Astrocyte of the spinal cord (primary cell): ENCODE measurements at regions not wholly inside any gene's neighbourhood (a gene's known extent, or its start where the extent isn't known, plus 50 kb on each side); places are given as distances from the start of the nearest gene placed in this dataset.

ENCODE experiments used
- DNase-seq: peaks from one replicate; pipeline ENCODE4 v3.0.0; 2011; ENCODE audit warnings: low read depth, low spot score
- H3K4me3 ChIP-seq: 2 replicates; pipeline ENCODE4 v1.5.1; 2011; ENCODE audit warnings: low read depth, mild to moderate bottlenecking, low read length, moderate library complexity
- CTCF ChIP-seq: IDR thresholded peaks from 2 replicates; pipeline ENCODE4 v1.5.1; 2012; ENCODE audit warnings: low read depth, mild to moderate bottlenecking, low read length, inconsistent platforms
- in situ Hi-C: cut with HindIII; loops from 2 replicates; pipeline ENCODE4 v1.10.0; 2017; ENCODE audit warnings: low sequenced_read_pairs

DNA sequence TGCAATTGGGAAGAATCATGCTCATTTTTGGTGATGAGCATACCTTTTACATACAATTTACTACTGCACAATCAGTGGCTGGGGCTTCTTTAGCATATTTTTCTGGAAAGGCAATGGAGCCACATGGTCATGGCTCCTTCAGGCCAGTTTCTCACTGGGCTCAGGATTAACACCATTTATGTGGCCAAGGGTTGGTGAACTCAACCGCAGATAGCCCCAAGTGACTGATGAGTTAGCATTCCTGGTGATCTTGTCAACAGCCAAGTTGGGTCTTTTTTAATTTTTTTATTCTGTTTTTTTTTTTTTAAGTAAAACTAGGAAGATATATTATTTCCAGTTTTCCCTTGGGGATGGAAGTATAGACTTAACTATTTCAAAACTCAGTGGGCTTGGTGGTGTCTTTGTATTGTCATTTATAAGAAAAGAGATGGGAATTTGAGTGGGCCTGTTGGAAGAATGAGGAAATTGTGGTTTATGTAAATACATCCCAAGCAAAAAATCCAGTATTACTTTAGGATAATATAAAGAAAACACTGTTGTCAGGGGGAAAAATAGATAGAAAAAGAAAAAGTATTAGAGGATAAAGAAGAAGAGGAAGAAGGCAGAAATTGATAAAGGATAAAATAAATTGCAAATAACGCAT, 397.4 kb downstream of the MAFB start:
- no peak for DNase-seq
- no peak for TF ChIP-seq CTCF
- H3K4me3 ChIP-seq: no peak overlapping the region
- in situ Hi-C loops: no loop called here

DNA sequence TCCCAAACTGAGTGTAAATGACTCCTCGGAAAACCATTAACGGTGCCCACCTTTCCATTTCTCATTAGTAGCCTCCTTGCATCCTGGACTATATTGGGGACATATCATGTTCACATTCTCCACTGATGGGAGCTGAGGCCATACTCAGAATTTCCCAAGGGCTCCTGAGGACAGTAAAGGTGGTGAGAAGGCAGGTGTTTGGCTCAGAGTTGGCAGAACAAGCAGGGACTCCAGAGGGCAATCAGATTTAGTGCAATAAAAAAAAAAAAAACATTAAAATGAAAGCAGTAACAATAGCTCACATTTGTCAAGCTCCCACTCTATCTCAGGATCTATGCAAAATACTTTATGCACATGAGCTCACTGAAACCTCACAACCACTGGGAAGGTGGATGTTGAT, 401.4 kb downstream of the MAFB start:
- no peak for DNase-seq
- in situ Hi-C loops: no loop called here
- TF ChIP-seq CTCF: no peak
- H3K4me3 ChIP-seq: no peak overlapping the region

GRCh38 chr20:40286975-40287531, 402.0 kb downstream of the MAFB start:
- TF ChIP-seq CTCF: no peak
- H3K4me3 ChIP-seq: no peak overlapping the region
- no peak for DNase-seq
- in situ Hi-C loops: no loop called here

DNA sequence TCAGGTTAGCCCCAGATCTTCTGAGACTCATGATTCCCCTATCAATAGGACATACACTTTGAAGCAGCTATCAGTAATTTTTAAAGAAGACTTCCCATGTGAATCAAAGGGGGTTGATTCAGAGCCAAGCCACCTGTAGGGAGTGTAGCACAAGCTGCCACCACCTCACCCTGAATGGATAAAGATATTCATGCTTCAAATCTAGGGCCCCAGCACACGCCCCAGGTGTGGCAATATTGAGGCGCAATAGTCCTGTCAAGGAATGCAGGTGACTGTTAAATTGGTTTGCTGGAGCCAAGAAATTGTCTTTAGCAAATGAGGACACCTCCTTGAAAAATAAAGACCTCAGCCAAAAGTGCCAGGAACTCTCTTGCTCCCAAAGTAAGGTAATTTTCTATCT, 404.4 kb downstream of the MAFB start:
- in situ Hi-C loops: no loop called here
- H3K4me3 ChIP-seq: no peak overlapping the region
- no peak for TF ChIP-seq CTCF
- no peak for DNase-seq

- no peak for TF ChIP-seq CTCF
- in situ Hi-C loops: no loop called here
- DNase-seq: no peak
- no peak overlapping the region for H3K4me3 ChIP-seq
These were observed 405.3 kb downstream of the MAFB start for GRCh38 chr20:40283689-40284088.

DNA sequence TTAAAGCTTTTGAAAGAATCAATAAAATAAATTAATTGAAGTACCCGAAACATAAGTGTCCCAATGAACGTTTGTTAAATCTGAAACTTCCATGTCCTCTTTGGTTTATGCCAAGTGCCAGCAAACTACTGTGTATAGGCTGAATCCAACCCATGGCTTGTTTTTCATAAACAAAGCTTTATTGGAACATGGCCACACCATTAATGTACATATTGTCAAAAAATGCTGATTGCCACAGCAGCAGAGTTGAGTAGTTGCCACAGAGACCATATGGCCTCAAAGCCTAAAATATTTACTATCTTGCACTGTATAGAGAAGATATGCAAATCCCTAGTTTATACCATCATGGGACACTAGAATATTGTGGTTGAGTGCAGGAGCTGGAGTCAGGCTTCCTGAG, 406.1 kb downstream of the MAFB start:
- no peak for DNase-seq
- no peak overlapping the region for H3K4me3 ChIP-seq
- in situ Hi-C loops: no loop called here
- TF ChIP-seq CTCF: no peak
